ENCODE measurements at regions not wholly inside any gene's neighbourhood (a gene's known extent, or its start where the extent isn't known, plus 50 kb on each side); places are given as distances from the start of the nearest gene placed in this dataset.
"Not testable (repeated sequence)": the region's sequence is repeated elsewhere in the genome, so short reads cannot be mapped to it uniquely, and the experiment has no call there.

GRCh38 chr12:58310809-58311622 is 369.6 kb downstream of the ATP23 start:
- Histone ChIP-seq H3K27me3 (ENCODE audit: control insufficient read depth in 1 of 2, insufficient read depth in 2 of 2, low read length in 2 of 2) (no peaks in the 10 kb centered on the region), H3K27ac (ENCODE audit: low read depth, low read length) (no peak overlapping the region), H3K4me3 (ENCODE audit: low read depth in 1 of 2, low read length in 2 of 2) (no peak overlapping the region), H3K4me1 (ENCODE audit: control insufficient read depth in 1 of 2, insufficient read depth in 2 of 2, low read length in 2 of 2) (no peaks in the 10 kb centered on the region), H3K36me3 (ENCODE audit: control insufficient read depth in 1 of 2, insufficient read depth in 2 of 2, low read length in 2 of 2) (no peaks in the 10 kb centered on the region), H3K9ac (ENCODE audit: low read depth in 1 of 2, low read length in 2 of 2) (no peak overlapping the region), H3K9me3 (ENCODE audit: control insufficient read depth in 1 of 2, low read length in 2 of 2) (peaks cover 0 to 4% of the 10 kb centered on the region in 2 donors)

- no peaks in the 10 kb centered on the region for H3K27me3 ChIP-seq (ENCODE audit: control insufficient read depth in 1 of 2, insufficient read depth in 2 of 2, low read length in 2 of 2)
- no peaks in the 10 kb centered on the region for H3K4me1 ChIP-seq (ENCODE audit: control insufficient read depth in 1 of 2, insufficient read depth in 2 of 2, low read length in 2 of 2)
- no peak overlapping the region for H3K9ac ChIP-seq (ENCODE audit: low read depth in 1 of 2, low read length in 2 of 2)
- no peak overlapping the region for H3K4me3 ChIP-seq (ENCODE audit: low read depth in 1 of 2, low read length in 2 of 2)
- H3K9me3 ChIP-seq (ENCODE audit: control insufficient read depth in 1 of 2, low read length in 2 of 2): no peaks in the 10 kb centered on the region
- H3K36me3 ChIP-seq (ENCODE audit: control insufficient read depth in 1 of 2, insufficient read depth in 2 of 2, low read length in 2 of 2): no peaks in the 10 kb centered on the region
- no peak overlapping the region for H3K27ac ChIP-seq (ENCODE audit: low read depth, low read length)
Measured at GRCh38 chr12:58313091-58313855, 371.9 kb downstream of the ATP23 start.

GRCh38 chr12:58314610-58315009 is 373.2 kb downstream of the ATP23 start:
- no peaks in the 10 kb centered on the region for H3K4me1 ChIP-seq (ENCODE audit: control insufficient read depth in 1 of 2, insufficient read depth in 2 of 2, low read length in 2 of 2)
- no peaks in the 10 kb centered on the region for H3K36me3 ChIP-seq (ENCODE audit: control insufficient read depth in 1 of 2, insufficient read depth in 2 of 2, low read length in 2 of 2)
- H3K9ac ChIP-seq (ENCODE audit: low read depth in 1 of 2, low read length in 2 of 2): no peak overlapping the region
- no peak overlapping the region for H3K4me3 ChIP-seq (ENCODE audit: low read depth in 1 of 2, low read length in 2 of 2)
- H3K27ac ChIP-seq (ENCODE audit: low read depth, low read length): no peak overlapping the region
- no peaks in the 10 kb centered on the region for H3K27me3 ChIP-seq (ENCODE audit: control insufficient read depth in 1 of 2, insufficient read depth in 2 of 2, low read length in 2 of 2)
- H3K9me3 ChIP-seq (ENCODE audit: control insufficient read depth in 1 of 2, low read length in 2 of 2): no peaks in the 10 kb centered on the region

- H3K4me1 ChIP-seq (ENCODE audit: control insufficient read depth in 1 of 2, insufficient read depth in 2 of 2, low read length in 2 of 2): no peaks in the 10 kb centered on the region
- no peak overlapping the region for H3K4me3 ChIP-seq (ENCODE audit: low read depth in 1 of 2, low read length in 2 of 2)
- H3K36me3 ChIP-seq (ENCODE audit: control insufficient read depth in 1 of 2, insufficient read depth in 2 of 2, low read length in 2 of 2): no peaks in the 10 kb centered on the region
- H3K27me3 ChIP-seq (ENCODE audit: control insufficient read depth in 1 of 2, insufficient read depth in 2 of 2, low read length in 2 of 2): no peaks in the 10 kb centered on the region
- no peaks in the 10 kb centered on the region for H3K9me3 ChIP-seq (ENCODE audit: control insufficient read depth in 1 of 2, low read length in 2 of 2)
- no peak overlapping the region for H3K27ac ChIP-seq (ENCODE audit: low read depth, low read length)
- H3K9ac ChIP-seq (ENCODE audit: low read depth in 1 of 2, low read length in 2 of 2): no peak overlapping the region
Measured at GRCh38 chr12:58316926-58317325, 375.6 kb downstream of the ATP23 start.

- Histone ChIP-seq H3K27me3 (ENCODE audit: control insufficient read depth in 1 of 2, insufficient read depth in 2 of 2, low read length in 2 of 2) (no peaks in the 10 kb centered on the region), H3K9ac (ENCODE audit: low read depth in 1 of 2, low read length in 2 of 2) (no peak overlapping the region), H3K9me3 (ENCODE audit: control insufficient read depth in 1 of 2, low read length in 2 of 2) (no peaks in the 10 kb centered on the region), H3K36me3 (ENCODE audit: control insufficient read depth in 1 of 2, insufficient read depth in 2 of 2, low read length in 2 of 2) (no peaks in the 10 kb centered on the region), H3K4me3 (ENCODE audit: low read depth in 1 of 2, low read length in 2 of 2) (no peak overlapping the region), H3K27ac (ENCODE audit: low read depth, low read length) (no peak overlapping the region), H3K4me1 (ENCODE audit: control insufficient read depth in 1 of 2, insufficient read depth in 2 of 2, low read length in 2 of 2) (no peaks in the 10 kb centered on the region)
Measured at GRCh38 chr12:58321414-58321813, 380.0 kb downstream of the ATP23 start.

GRCh38 chr12:58323676-58324075 is 382.3 kb downstream of the ATP23 start:
- no peak overlapping the region for H3K27ac ChIP-seq (ENCODE audit: low read depth, low read length)
- no peak overlapping the region for H3K9ac ChIP-seq (ENCODE audit: low read depth in 1 of 2, low read length in 2 of 2)
- H3K4me1 ChIP-seq (ENCODE audit: control insufficient read depth in 1 of 2, insufficient read depth in 2 of 2, low read length in 2 of 2): no peaks in the 10 kb centered on the region
- no peaks in the 10 kb centered on the region for H3K27me3 ChIP-seq (ENCODE audit: control insufficient read depth in 1 of 2, insufficient read depth in 2 of 2, low read length in 2 of 2)
- H3K36me3 ChIP-seq (ENCODE audit: control insufficient read depth in 1 of 2, insufficient read depth in 2 of 2, low read length in 2 of 2): no peaks in the 10 kb centered on the region
- H3K4me3 ChIP-seq (ENCODE audit: low read depth in 1 of 2, low read length in 2 of 2): no peak overlapping the region
- H3K9me3 ChIP-seq (ENCODE audit: control insufficient read depth in 1 of 2, low read length in 2 of 2): no peaks in the 10 kb centered on the region

- H3K27ac ChIP-seq (ENCODE audit: low read depth, low read length): no peak overlapping the region
- no peaks in the 10 kb centered on the region for H3K4me1 ChIP-seq (ENCODE audit: control insufficient read depth in 1 of 2, insufficient read depth in 2 of 2, low read length in 2 of 2)
- H3K4me3 ChIP-seq (ENCODE audit: low read depth in 1 of 2, low read length in 2 of 2): no peak overlapping the region
- H3K36me3 ChIP-seq (ENCODE audit: control insufficient read depth in 1 of 2, insufficient read depth in 2 of 2, low read length in 2 of 2): no peaks in the 10 kb centered on the region
- H3K9ac ChIP-seq (ENCODE audit: low read depth in 1 of 2, low read length in 2 of 2): no peak overlapping the region
- H3K9me3 ChIP-seq (ENCODE audit: control insufficient read depth in 1 of 2, low read length in 2 of 2): no peaks in the 10 kb centered on the region
- no peaks in the 10 kb centered on the region for H3K27me3 ChIP-seq (ENCODE audit: control insufficient read depth in 1 of 2, insufficient read depth in 2 of 2, low read length in 2 of 2)
Measured at GRCh38 chr12:58325561-58325960, 384.2 kb downstream of the ATP23 start.

- H3K4me3 ChIP-seq (ENCODE audit: low read depth in 1 of 2, low read length in 2 of 2): no peak overlapping the region
- no peak overlapping the region for H3K27ac ChIP-seq (ENCODE audit: low read depth, low read length)
- H3K9ac ChIP-seq (ENCODE audit: low read depth in 1 of 2, low read length in 2 of 2): no peak overlapping the region
- H3K4me1 ChIP-seq (ENCODE audit: control insufficient read depth in 1 of 2, insufficient read depth in 2 of 2, low read length in 2 of 2): no peaks in the 10 kb centered on the region
- no peaks in the 10 kb centered on the region for H3K36me3 ChIP-seq (ENCODE audit: control insufficient read depth in 1 of 2, insufficient read depth in 2 of 2, low read length in 2 of 2)
- no peaks in the 10 kb centered on the region for H3K9me3 ChIP-seq (ENCODE audit: control insufficient read depth in 1 of 2, low read length in 2 of 2)
- no peaks in the 10 kb centered on the region for H3K27me3 ChIP-seq (ENCODE audit: control insufficient read depth in 1 of 2, insufficient read depth in 2 of 2, low read length in 2 of 2)
Measured at GRCh38 chr12:58326534-58326933, 385.2 kb downstream of the ATP23 start.

GRCh38 chr12:58336581-58337242 is 395.3 kb downstream of the ATP23 start:
- not testable (repeated sequence) for H3K36me3 ChIP-seq (ENCODE audit: control insufficient read depth in 1 of 2, insufficient read depth in 2 of 2, low read length in 2 of 2); H3K27me3 ChIP-seq (ENCODE audit: control insufficient read depth in 1 of 2, insufficient read depth in 2 of 2, low read length in 2 of 2); H3K9me3 ChIP-seq (ENCODE audit: control insufficient read depth in 1 of 2, low read length in 2 of 2); H3K9ac ChIP-seq (ENCODE audit: low read depth in 1 of 2, low read length in 2 of 2); H3K4me3 ChIP-seq (ENCODE audit: low read depth in 1 of 2, low read length in 2 of 2); H3K4me1 ChIP-seq (ENCODE audit: control insufficient read depth in 1 of 2, insufficient read depth in 2 of 2, low read length in 2 of 2); H3K27ac ChIP-seq (ENCODE audit: low read depth, low read length)

- H3K27me3 ChIP-seq (ENCODE audit: control insufficient read depth in 1 of 2, insufficient read depth in 2 of 2, low read length in 2 of 2); H3K9ac ChIP-seq (ENCODE audit: low read depth in 1 of 2, low read length in 2 of 2); H3K36me3 ChIP-seq (ENCODE audit: control insufficient read depth in 1 of 2, insufficient read depth in 2 of 2, low read length in 2 of 2); H3K4me3 ChIP-seq (ENCODE audit: low read depth in 1 of 2, low read length in 2 of 2); H3K27ac ChIP-seq (ENCODE audit: low read depth, low read length); H3K9me3 ChIP-seq (ENCODE audit: control insufficient read depth in 1 of 2, low read length in 2 of 2); H3K4me1 ChIP-seq (ENCODE audit: control insufficient read depth in 1 of 2, insufficient read depth in 2 of 2, low read length in 2 of 2): not testable (repeated sequence)
Measured at GRCh38 chr12:58337539-58337938, 396.2 kb downstream of the ATP23 start.
